Stimulated activated naive CD4-positive, alpha-beta T cell (primary cell): ENCODE measurements at regions not wholly inside any gene's neighbourhood (a gene's known extent, or its start where the extent isn't known, plus 50 kb on each side); places are given as distances from the start of the nearest gene placed in this dataset.
"Not testable (repeated sequence)": the region's sequence is repeated elsewhere in the genome, so short reads cannot be mapped to it uniquely, and the experiment has no call there.

Source experiments
- DNase-seq, 6 experiments: peaks; one replicate each; lab custom pipeline; 2025; lab: John Stamatoyannopoulos, UW

GRCh38 chr18:47679864-47680263 is 250.6 kb downstream of the SMAD2 start:
- DNase-seq, result no peak

- DNase-seq, result no peak
Measured at GRCh38 chr18:47677952-47678351, 252.5 kb downstream of the SMAD2 start.

GRCh38 chr18:47669815-47670214 is 260.6 kb downstream of the SMAD2 start:
- DNase-seq, result no peak

GRCh38 chr18:47658498-47658897 is 272.0 kb downstream of the SMAD2 start:
- DNase-seq, result no peak

GRCh38 chr18:47654988-47655387 is 275.5 kb downstream of the SMAD2 start:
- no peak for DNase-seq

GRCh38 chr18:47644896-47645295 is 285.6 kb downstream of the SMAD2 start:
- no peak for DNase-seq

- DNase-seq, result not testable (repeated sequence)
Measured at GRCh38 chr18:47637551-47637950, 292.9 kb downstream of the SMAD2 start.

- no peak for DNase-seq
Measured at GRCh38 chr18:47635416-47635815, 295.0 kb downstream of the SMAD2 start.

GRCh38 chr18:47632970-47633635 is 297.4 kb downstream of the SMAD2 start:
- no peak for DNase-seq

- DNase-seq, result no peak
Measured at GRCh38 chr18:47628893-47629292, 301.6 kb downstream of the SMAD2 start.

- DNase-seq, result no peak
Measured at GRCh38 chr18:47628240-47628781, 302.1 kb downstream of the SMAD2 start.

GRCh38 chr18:47627030-47627429 is 303.4 kb downstream of the SMAD2 start:
- no peak for DNase-seq

GRCh38 chr18:47619771-47620448 is 310.5 kb downstream of the SMAD2 start:
- DNase-seq, result no peak

- DNase-seq, result no peak
Measured at GRCh38 chr18:47618758-47619157, 311.7 kb downstream of the SMAD2 start.

- DNase-seq, result no peak
Measured at GRCh38 chr18:47615043-47615442, 315.4 kb downstream of the SMAD2 start.

- DNase-seq, result no peak
Measured at GRCh38 chr18:47613929-47614328, 316.5 kb downstream of the SMAD2 start.

- no peak for DNase-seq
Measured at GRCh38 chr18:47611649-47612048, 318.8 kb downstream of the SMAD2 start.

- no peak for DNase-seq
Measured at GRCh38 chr18:47606526-47606925, 323.9 kb downstream of the SMAD2 start.

- DNase-seq, result no peak
Measured at GRCh38 chr18:47605093-47605492, 325.4 kb downstream of the SMAD2 start.

- no peak for DNase-seq
Measured at GRCh38 chr18:47604021-47604420, 326.4 kb downstream of the SMAD2 start.

- DNase-seq, result no peak
Measured at GRCh38 chr18:47603158-47603557, 327.3 kb downstream of the SMAD2 start.

GRCh38 chr18:47602273-47602897 is 328.1 kb downstream of the SMAD2 start:
- DNase-seq, result no peak
